H9 (cell line): ENCODE measurements at regions not wholly inside any gene's neighbourhood (a gene's known extent, or its start where the extent isn't known, plus 50 kb on each side); places are given as distances from the start of the nearest gene placed in this dataset.

Source experiments
- DNase-seq: peaks from one replicate; pipeline ENCODE4 v3.0.0-alpha.2; 2017
- H2AFZ ChIP-seq: one replicate; pipeline ENCODE4 v1.6.1; 2013; ENCODE audit warnings: mild to moderate bottlenecking, low read length, control low read depth, moderate library complexity
- H2AK5ac ChIP-seq: 2 replicates; pipeline ENCODE4 v1.6.1; 2013; ENCODE audit warnings: low read length, control low read depth, mixed read lengths; ENCODE audit not compliant: insufficient read length
- H2BK120ac ChIP-seq: one replicate; pipeline ENCODE4 v1.6.1; 2013; ENCODE audit warnings: low read depth, mild to moderate bottlenecking, low read length, control low read depth, inconsistent platforms; ENCODE audit not compliant: poor library complexity, severe bottlenecking
- H2BK12ac ChIP-seq: 2 replicates; pipeline ENCODE4 v1.6.1; 2013; ENCODE audit warnings: low read length, control low read depth, mixed read lengths, low read depth; ENCODE audit not compliant: insufficient read length
- H2BK15ac ChIP-seq: 2 replicates; pipeline ENCODE4 v1.6.1; 2013; ENCODE audit warnings: low read depth, low read length, control low read depth
- H2BK20ac ChIP-seq: one replicate; pipeline ENCODE4 v1.6.1; 2013; ENCODE audit warnings: low read depth, mild to moderate bottlenecking, low read length, control low read depth, inconsistent platforms; ENCODE audit not compliant: poor library complexity, severe bottlenecking
- H2BK5ac ChIP-seq: 2 replicates; pipeline ENCODE4 v1.6.1; 2013; ENCODE audit warnings: low read length, control low read depth, mixed read lengths; ENCODE audit not compliant: insufficient read length
- H3K14ac ChIP-seq: 2 replicates; pipeline ENCODE4 v1.6.1; 2013; ENCODE audit warnings: low read length, control low read depth; ENCODE audit not compliant: insufficient read depth
- H3K18ac ChIP-seq: 2 replicates; pipeline ENCODE4 v1.6.1; 2013; ENCODE audit warnings: low read depth, mild to moderate bottlenecking, mixed read lengths, low read length, control low read depth; ENCODE audit not compliant: insufficient read length
- H3K23ac ChIP-seq: 2 replicates; pipeline ENCODE4 v1.6.1; 2013; ENCODE audit warnings: low read length, control low read depth, mixed read lengths, low read depth; ENCODE audit not compliant: insufficient read length
- H3K23me2 ChIP-seq: 2 replicates; pipeline ENCODE4 v1.6.1; 2013; ENCODE audit warnings: low read depth, mild to moderate bottlenecking, mixed read lengths, low read length, control low read depth; ENCODE audit not compliant: insufficient read length, poor library complexity, severe bottlenecking
- H3K27ac ChIP-seq: 2 replicates; pipeline ENCODE4 v1.5.1; 2013; ENCODE audit warnings: low read length, control low read depth, mixed read lengths, low read depth; ENCODE audit not compliant: insufficient read length
- H3K27me3 ChIP-seq: 2 replicates; pipeline ENCODE4 v1.6.1; 2013; ENCODE audit warnings: low read length, control low read depth, inconsistent platforms; ENCODE audit not compliant: insufficient read depth
- H3K4ac ChIP-seq: 2 replicates; pipeline ENCODE4 v1.6.1; 2013; ENCODE audit warnings: low read depth, mild to moderate bottlenecking, control low read depth, inconsistent platforms, low read length, moderate library complexity
- H3K4me1 ChIP-seq: 2 replicates; pipeline ENCODE4 v1.6.1; 2013; ENCODE audit warnings: low read length, control low read depth, inconsistent platforms; ENCODE audit not compliant: insufficient read depth
- H3K4me2 ChIP-seq: 2 replicates; pipeline ENCODE4 v1.6.1; 2013; ENCODE audit warnings: low read length, control low read depth, mixed read lengths; ENCODE audit not compliant: insufficient read length, insufficient read depth
- H3K56ac ChIP-seq: 2 replicates; pipeline ENCODE4 v1.6.1; 2013; ENCODE audit warnings: low read depth, mild to moderate bottlenecking, mixed read lengths, low read length, control low read depth; ENCODE audit not compliant: insufficient read length
- H3K79me1 ChIP-seq: 2 replicates; pipeline ENCODE4 v1.6.1; 2013; ENCODE audit warnings: low read depth, mild to moderate bottlenecking, moderate library complexity, low read length, control low read depth, inconsistent platforms; ENCODE audit not compliant: insufficient read depth, poor library complexity, severe bottlenecking
- H3K79me2 ChIP-seq: 2 replicates; pipeline ENCODE4 v1.6.1; 2013; ENCODE audit warnings: low read length, control low read depth, inconsistent platforms; ENCODE audit not compliant: insufficient read depth
- H3K9ac ChIP-seq: 2 replicates; pipeline ENCODE4 v1.6.1; 2013; ENCODE audit warnings: low read length, control low read depth, mixed read lengths; ENCODE audit not compliant: insufficient read length; ENCODE audit errors: extremely low read depth
- H3K9me3 ChIP-seq: one replicate; pipeline ENCODE4 v1.6.1; 2013; ENCODE audit warnings: low read depth, low read length, inconsistent platforms; ENCODE audit not compliant: control insufficient read depth
- H3T11ph ChIP-seq: one replicate; pipeline ENCODE4 v1.6.1; 2013; ENCODE audit warnings: mild to moderate bottlenecking, low read length, control low read depth, inconsistent platforms
- H4K20me1 ChIP-seq: one replicate; pipeline ENCODE4 v1.6.1; 2013; ENCODE audit not compliant: control insufficient read depth, insufficient read length, insufficient read depth
- H4K5ac ChIP-seq: 2 replicates; pipeline ENCODE4 v1.6.1; 2013; ENCODE audit warnings: low read depth, mild to moderate bottlenecking, mixed read lengths, low read length, control low read depth; ENCODE audit not compliant: insufficient read length
- H4K8ac ChIP-seq: replicated peaks from 2 replicates; pipeline ENCODE4 v1.6.1; 2013; ENCODE audit warnings: low read length, control low read depth, mixed read lengths, low read depth; ENCODE audit not compliant: insufficient read length
- H4K91ac ChIP-seq: 2 replicates; pipeline ENCODE4 v1.6.1; 2013; ENCODE audit warnings: low read depth, mild to moderate bottlenecking, moderate library complexity, mixed read lengths, low read length, control low read depth; ENCODE audit not compliant: insufficient read length
- H3K27ac Mint-ChIP-seq, 3 experiments: 2 replicates in 2 of 3; 3 replicates in 1 of 3; pipeline ENCODE4 v1.8.0; 2020 to 2021; ENCODE audit warnings: mixed read lengths in 3 of 3, mild to moderate bottlenecking in 1 of 3, moderate library complexity in 1 of 3
- H3K27me3 Mint-ChIP-seq: 2 replicates; pipeline ENCODE4 v1.8.0; 2021; ENCODE audit warnings: low read depth, mild to moderate bottlenecking, moderate library complexity, mixed read lengths
- H3K36me3 Mint-ChIP-seq, 3 experiments: 2 replicates in 2 of 3; 3 replicates in 1 of 3; pipeline ENCODE4 v1.8.0; 2020 to 2021; ENCODE audit warnings: low read depth in 3 of 3, mixed read lengths in 3 of 3; ENCODE audit not compliant: insufficient read depth in 1 of 3
- H3K4me1 Mint-ChIP-seq, 2 experiments: 2 replicates each; pipeline ENCODE4 v1.8.0; 2020; ENCODE audit warnings: mixed read lengths in 2 of 2
- H3K4me3 Mint-ChIP-seq, 2 experiments: 2 replicates in 1 of 2; 3 replicates in 1 of 2; pipeline ENCODE4 v1.8.0; 2020 to 2021; ENCODE audit warnings: mild to moderate bottlenecking in 2 of 2, mixed read lengths in 2 of 2, moderate library complexity in 1 of 2
- H3K9me3 Mint-ChIP-seq, 2 experiments: 2 replicates in 1 of 2; 3 replicates in 1 of 2; pipeline ENCODE4 v1.8.0; 2020; ENCODE audit warnings: mild to moderate bottlenecking in 2 of 2, mixed read lengths in 2 of 2, moderate library complexity in 1 of 2
- CTCF ChIP-seq: fragments of 200-600 bp; sonication (generic); conservative IDR thresholded peaks from 3 replicates; pipeline ENCODE4 v1.8.0; 2021; ENCODE audit warnings: antibody characterized with exemption, mild to moderate bottlenecking
- WGBS: extraction: QIAGEN DNeasy Blood & Tissue Kit; methylation state at CpG from one replicate; pipeline ENCODE4 v1.1.7; 2013; ENCODE audit warnings: missing lambda C conversion rate, low lambda C conversion rate, mixed read lengths; ENCODE audit not compliant: insufficient read length; ENCODE audit errors: extremely low coverage; 5-methylcytosine and 5-hydroxymethylcytosine counted together

- Histone ChIP-seq H3K9me3 (no peaks in the 10 kb centered on the region), H2BK15ac (no peak overlapping the region), H3K27me3 (no peaks in the 10 kb centered on the region), H2BK120ac (no peak overlapping the region), H4K20me1 (no peaks in the 10 kb centered on the region), H2AK5ac (no peak overlapping the region), H4K91ac (no peak overlapping the region), H2BK5ac (no peak overlapping the region), H3K56ac (no peak overlapping the region), H3K4me2 (no peak overlapping the region), H3K9ac (no peak overlapping the region), H2AFZ (no peak overlapping the region), H3K23ac (no peak overlapping the region), H4K8ac (no peak overlapping the region), H3K18ac (no peak overlapping the region), H2BK20ac (no peak overlapping the region), H3K14ac (no peak overlapping the region; the same call in 1 of the 2 replicates), H3K4ac (no peak overlapping the region), H3K79me2 (no peaks in the 10 kb centered on the region), H3K79me1 (no peaks in the 10 kb centered on the region), H4K5ac (no peak overlapping the region), H3K27ac (no peak overlapping the region), H3K4me1 (peaks cover 2% of the 10 kb centered on the region; the same call in 1 of the 2 replicates), H3K23me2 (peaks cover 4% of the 10 kb centered on the region), H3T11ph (no peak overlapping the region), H2BK12ac (no peak overlapping the region)
- no peaks in the 10 kb centered on the region for H3K27me3 Mint-ChIP-seq
- no peaks in the 10 kb centered on the region; a peak in 1 of 5 replicates for H3K9me3 Mint-ChIP-seq
- DNase-seq = no peak
- no peaks in the 10 kb centered on the region for H3K36me3 Mint-ChIP-seq
- peaks cover 16 to 33% of the 10 kb centered on the region in 2 experiments for H3K4me1 Mint-ChIP-seq
- TF ChIP-seq CTCF = no peak
- no peak overlapping the region for H3K27ac Mint-ChIP-seq
- WGBS = no CpG with 5 or more reads among the region's 5 CpGs
- no peak overlapping the region for H3K4me3 Mint-ChIP-seq
These were observed 320.0 kb downstream of the FOXL1 start for GRCh38 chr16:86898386-86898785.
